NCI-H2171 treated with DMSO at 0.1 percent for 48 hours (cell line): ENCODE measurements at regions not wholly inside any gene's neighbourhood (a gene's known extent, or its start where the extent isn't known, plus 50 kb on each side); places are given as distances from the start of the nearest gene placed in this dataset.
A peak's percentile ranks its signal among the peaks of the same experiment; 100 is the strongest.
"Not testable (repeated sequence)": the region's sequence is repeated elsewhere in the genome, so short reads cannot be mapped to it uniquely, and the experiment has no call there.

Experiments used
- DNase-seq: peaks from one replicate; lab custom pipeline; 2025; lab: John Stamatoyannopoulos, UW

DNA sequence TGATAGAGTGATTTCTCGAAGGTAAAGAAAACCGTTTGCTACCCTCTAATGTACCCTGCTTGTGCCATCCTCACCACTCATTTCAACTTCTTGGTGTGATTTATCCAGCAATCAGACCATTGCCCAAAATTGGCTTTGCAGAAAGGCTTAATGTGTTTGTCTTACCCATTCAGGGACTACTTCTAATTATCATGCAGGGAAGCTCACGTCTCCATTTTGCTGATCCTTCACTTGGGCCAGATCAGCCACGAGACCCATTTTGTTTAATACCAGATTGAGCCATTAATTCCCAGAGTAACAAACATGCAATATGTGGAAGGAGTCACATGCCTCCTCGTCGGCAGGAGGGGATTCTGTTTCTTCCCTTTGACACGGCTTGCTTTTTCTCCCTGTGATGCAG lies 51.1 kb upstream of the CRY1 start:
- no peak for DNase-seq

DNA sequence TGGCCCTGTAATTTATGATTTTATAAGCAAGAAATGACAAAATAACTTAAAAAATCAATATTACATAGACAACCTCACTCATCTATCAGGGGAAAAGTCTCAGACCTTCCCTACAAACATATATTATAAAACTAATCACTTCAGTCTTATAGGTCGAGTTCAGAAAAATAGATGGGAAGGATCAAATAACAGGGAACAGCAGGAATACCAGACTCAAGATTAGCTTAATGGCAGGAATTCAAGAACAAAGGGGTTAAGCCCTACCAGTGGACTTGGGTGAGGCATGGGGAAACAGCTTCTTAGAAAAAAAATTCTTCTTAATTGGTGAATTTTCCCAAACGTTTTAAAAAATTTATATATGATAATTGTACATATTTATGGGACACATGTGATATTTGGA lies 51.6 kb upstream of the CRY1 start:
- peak; percentile 43 for DNase-seq

DNA sequence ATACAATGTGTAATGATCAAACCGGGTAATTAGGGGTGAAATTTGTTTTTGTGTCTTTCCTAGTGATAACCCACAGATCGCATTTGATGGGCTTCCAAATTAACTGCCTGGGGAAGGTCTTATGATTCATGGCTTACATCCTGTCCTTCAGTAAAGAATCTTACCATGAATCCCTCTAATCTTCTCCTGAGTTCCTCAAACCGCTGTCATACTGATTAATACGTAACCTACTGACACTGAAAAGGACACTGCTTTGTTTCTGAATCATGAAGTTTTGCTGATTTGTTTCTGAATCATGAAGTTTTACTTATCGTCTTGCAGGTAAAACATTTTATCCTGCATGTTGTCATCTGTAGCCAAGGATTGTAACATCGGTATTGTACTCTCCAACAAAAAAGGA lies 52.0 kb upstream of the CRY1 start:
- DNase-seq = no peak

DNA sequence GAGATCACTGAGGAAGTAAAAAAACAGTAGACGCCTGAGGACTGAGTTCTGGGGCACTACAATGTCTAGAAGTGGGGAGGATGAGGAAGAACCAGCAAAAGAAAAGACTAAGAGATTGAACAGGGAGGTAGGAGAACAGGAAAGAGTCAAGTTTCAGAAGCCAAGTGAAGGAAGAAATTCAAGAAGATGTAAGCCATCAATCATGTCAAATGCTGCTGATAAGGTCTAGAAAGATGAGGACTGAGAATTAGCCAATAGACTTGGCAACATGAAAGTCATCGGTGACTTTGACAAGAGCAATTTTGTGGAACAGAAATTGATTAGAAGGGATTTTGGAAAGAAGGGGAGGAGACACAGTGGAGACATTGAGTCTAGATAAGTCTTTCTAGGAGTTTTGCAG lies 54.8 kb upstream of the CRY1 start:
- no peak for DNase-seq

DNA sequence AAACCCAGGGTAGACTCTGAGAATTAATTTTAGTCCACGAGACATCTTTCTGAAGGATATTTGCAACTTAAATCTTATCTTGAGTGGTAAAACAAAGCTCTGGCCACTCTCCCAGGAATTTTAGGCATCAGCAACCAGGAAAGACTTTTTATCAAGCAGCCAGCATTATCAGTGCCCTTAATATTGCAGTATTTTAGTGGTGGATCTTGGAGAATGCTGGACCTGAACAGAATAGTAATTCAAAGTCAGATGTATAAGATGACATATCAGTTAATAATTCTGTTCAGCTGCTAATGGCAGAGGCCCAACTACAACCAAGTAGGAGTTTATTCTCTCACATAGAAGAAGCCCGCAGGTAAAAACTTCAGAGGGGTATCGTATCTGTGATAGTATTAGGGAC lies 59.0 kb upstream of the CRY1 start:
- DNase-seq = no peak

DNA sequence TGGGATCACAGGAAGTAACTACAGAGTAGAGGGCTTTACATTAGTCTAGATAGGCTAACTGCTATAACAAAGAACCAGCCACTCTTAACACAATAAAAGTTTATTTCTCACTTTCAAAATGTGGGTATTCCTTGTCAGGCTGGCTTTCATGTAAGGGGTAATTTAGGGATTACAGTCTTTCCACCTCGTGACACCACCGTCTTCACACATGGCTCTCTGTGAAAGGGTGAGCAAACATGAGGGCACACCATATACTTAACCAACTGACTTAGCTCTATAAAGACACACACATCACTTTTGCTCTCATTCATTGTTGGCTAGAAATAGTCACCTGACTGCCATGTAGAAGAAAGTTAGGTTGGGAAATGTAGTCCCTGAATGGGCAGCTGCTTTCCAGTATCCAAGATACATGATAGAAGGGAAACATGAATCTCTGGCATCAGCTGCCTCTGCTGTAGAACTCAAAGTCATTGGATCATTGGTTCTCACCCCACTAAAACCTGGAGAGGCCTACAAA lies 66.1 kb upstream of the CRY1 start:
- DNase-seq = no peak

DNA sequence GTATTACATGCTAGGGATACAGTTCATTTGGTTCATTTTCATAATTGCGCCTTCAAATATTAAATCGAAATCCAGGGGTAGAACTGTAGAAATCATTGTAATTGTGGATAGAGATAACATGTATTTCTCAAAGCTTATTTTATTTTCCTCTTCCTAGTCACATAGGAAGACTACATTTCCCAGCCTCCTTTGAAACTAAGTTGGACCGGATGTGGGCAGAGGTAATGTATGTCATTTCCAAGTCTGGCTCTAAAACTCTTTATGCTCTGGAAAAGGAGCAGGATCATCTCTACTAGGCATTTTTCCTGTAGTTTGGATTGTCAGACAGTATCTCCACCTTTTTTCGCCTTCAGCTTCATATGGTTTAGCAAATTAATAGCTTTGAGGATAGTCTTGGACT lies 70.1 kb upstream of the CRY1 start:
- DNase-seq = no peak

DNA sequence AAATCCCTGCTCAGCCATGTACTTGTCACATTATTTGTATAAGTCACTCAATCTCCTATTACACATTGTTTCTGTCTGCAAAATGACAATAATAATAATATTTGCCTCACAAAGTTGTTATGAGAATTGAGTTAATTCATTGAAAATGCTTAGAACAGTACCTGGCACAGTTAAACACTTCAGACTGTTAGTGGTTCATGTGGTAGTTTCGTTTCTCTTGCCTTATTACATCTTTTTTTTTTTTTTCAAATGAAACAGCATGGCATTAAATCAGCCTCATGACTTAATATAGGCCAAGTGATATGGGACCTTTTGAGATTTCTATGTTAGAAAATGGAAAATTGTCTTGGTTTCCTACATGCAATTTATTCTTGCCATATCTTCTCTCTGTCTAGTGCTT lies 71.0 kb upstream of the CRY1 start:
- DNase-seq = no peak

DNA sequence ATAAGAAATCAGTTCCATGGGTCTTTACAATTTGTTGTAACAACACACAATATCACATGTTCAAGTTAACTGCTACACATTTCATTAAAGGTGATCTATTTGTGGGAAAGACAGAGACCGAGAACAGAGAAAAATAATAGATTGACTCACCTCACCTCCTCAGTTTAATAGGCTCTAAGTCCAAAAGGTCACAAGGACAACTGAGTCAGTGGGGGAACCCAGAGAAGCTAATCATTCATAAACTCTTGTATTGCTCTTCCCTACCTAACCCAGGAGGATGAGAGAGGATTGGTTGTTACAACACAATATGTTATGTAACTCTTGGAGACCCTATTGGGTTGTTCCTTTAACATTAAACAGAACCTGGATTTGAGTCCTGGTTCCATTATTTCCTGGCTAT lies 72.2 kb upstream of the CRY1 start:
- no peak for DNase-seq

DNA sequence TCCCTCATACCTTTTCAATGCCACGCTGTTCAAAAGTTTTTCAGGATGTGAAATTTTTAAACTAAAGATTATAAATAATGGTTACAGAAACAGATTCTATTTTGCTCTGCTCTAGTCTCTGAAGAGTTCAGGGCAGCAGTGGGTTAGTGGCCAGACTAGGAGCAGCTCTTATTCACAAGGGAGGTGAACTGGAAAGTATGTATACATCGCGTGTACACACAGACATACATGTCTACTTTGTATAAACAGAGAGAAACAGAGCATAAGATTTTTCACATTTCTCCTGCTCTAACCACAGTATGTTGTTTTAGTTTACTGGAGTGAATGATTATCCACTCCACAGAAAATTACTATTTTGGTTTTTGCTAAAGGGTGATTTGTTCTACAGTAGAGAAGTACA lies 74.4 kb upstream of the CRY1 start:
- no peak for DNase-seq

DNA sequence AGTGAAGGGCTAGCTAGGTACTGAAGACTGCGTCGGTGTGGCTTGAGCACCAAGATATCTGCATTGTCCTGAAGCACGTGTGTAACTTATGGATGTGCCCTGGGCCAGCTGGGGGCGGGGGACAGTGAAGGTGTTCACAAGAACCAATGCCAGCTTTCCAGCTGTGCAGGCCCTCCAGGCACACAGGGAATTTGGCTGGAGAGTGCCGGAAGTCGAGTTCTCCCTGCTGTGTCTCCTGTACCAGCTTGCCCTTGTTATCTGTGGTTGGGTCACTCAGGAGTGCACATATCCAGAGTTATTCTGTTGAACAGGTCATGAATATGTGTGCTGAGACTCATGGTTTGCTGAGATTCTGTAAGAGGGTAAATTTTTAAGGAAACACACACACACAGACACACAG lies 75.9 kb upstream of the CRY1 start:
- DNase-seq = no peak

DNA sequence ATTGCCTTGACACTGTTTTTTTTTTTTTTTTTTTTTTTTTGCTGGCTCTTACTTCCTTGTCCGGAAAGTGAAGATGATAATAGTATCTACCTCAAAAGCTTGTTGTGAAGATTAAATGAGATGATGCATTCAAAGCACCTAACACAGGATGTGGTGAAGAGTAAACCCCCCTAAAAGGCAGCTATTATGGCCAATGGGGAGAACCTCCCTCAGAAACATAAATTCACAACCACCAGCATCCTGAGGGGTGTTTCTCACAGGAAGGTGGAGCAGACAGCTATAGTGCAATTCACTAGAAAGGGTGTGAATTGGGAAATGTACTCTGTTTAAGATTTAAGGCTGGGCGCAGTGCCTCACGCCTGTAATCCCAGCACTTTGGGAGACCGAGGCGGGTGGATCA lies 85.4 kb upstream of the CRY1 start:
- DNase-seq = no peak

DNA sequence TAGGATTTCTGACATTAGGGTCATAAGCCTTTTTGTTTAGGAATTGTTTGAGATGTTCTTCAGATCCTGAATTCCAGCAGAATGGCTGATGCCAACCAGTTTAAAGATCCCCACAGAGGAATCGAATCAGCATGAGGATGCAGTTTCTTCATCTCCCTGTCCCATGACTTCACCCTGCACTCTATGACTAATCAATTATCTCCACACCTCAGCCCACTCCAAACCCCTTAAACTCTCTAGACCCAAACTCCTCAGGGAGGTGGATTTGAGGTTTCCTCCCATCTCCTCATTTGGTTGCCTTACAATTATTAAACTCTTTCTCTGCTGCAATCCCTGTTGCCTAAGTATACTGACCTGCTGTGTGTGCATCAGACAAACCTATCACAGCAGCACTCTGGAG lies 86.5 kb upstream of the CRY1 start:
- no peak for DNase-seq

DNA sequence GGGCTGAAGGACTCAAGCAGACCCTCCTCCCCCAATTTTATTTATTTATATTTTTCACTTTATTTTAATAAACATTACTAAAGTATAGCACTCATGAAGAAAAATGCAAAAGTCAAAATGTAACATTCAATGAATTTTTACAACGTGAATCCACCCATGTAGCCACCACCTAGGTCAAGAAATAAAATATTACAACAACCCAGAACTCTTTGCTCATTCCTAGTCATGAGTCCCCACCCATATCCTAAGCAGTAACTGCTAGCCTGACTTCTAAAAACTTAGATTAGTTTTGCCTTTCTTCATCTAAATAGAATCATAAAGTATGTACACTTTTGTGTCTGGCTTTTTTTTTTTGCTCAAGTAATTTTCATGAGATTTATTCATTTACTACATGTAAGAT lies 86.9 kb upstream of the CRY1 start:
- no peak for DNase-seq

DNA sequence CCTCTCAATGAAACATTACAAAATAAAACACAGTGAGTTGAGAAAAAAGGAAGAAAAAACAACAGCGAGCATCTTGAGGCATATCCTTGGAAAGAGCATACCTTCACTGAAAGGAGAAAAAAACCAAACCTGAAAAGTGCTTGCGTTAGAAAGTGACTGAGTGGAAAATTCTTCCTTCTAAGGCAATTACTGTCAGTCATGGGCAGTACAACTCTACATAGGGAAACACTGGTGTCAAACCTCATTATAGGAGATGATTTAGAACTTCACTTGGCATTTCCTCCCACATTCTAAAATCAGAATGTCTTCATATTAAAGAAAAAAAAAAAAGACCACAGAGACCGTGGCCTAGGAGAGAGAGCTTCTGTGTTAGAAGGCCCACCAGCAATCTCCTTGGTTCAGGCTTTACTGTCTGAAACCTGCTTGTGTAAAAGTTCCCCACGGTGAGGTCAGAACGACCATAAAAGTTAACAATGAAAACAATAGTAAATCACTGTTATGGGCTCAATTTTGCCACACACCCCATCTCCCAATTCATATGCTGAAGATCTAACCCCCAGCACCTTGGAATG lies 91.1 kb upstream of the CRY1 start:
- no peak for DNase-seq

DNA sequence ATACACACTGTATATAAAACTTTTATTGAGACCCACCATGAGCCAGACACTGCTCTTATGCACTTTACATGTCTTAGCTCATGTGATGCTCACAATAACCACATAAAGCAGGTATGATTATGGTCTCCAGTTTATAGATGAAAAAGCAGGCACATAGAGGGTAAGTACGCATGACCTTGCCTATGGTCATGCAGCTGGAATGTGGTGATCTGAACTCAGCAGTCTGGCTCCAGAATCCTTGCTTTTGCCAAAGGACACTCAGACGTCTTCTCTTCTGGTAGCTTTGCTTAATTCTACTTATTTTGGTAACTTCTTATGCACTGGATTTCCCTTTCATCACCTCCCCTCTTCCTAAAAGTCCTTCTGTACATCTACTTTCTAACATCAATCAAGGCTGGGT lies 103.3 kb upstream of the CRY1 start:
- no peak for DNase-seq

DNA sequence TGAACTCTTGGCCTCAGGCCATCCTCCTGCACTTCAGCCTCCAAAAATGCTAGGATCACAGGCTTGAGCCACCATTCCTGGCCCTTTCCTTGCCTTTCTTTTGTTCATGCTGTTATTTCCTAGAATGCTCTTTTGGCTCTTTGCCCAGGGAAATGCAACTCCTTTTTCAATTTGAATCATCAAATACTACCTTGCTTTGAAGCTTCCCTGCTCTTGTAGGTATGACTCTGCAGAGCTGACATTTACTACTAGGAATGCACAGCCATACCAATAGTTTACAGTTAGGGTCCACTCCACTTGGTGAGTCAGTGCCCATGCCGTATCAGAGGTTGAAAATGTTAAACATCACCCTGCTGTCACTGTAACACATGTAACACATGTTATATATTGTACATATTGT lies 107.0 kb upstream of the CRY1 start:
- DNase-seq = peak; percentile 57

DNA sequence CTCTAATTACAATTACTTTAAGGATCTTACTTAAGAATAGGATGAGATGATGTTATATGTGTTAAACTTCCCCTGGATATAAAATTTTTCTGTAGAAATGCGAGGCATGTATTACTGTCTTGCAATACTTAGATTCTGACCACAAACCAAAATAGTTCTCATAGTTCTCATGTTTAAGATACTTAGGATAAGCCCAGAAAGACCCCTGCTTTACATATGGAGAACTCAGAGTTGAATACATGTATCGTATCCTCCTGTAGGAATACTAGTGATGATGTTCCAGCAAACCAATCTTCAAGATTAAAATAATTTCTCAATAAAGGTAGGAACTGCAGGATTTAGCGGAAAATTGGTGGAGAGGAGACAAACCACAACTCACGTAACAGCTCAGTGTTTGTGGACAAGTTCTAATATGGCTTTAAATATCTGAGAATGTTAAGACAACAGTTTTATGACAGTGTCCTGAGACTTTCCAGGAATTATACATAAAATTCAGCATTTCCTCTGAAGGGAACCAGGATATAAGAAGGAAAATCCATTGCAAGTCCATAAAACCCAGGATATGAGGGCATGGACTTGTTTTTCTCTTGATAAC lies 114.7 kb upstream of the CRY1 start:
- DNase-seq = no peak

DNA sequence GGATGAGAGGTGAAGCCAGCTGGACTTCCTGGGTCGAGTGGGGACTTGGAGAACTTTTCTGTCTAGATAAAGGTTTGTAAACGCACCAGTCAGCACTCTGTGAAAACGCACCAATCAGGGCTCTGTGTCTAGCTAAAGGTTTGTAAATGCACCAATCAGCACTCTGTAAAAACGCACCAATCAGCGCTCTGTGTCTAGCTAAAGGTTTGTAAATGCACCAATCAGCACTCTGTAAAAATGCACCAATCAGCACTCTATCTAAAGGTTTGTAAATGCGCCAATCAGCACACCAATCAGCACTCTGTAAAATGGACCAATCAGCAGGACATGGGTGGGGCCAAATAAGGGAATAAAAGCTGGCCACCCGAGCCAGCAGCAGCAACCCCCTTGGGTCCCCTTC lies 116.4 kb upstream of the CRY1 start:
- not testable (repeated sequence) for DNase-seq

DNA sequence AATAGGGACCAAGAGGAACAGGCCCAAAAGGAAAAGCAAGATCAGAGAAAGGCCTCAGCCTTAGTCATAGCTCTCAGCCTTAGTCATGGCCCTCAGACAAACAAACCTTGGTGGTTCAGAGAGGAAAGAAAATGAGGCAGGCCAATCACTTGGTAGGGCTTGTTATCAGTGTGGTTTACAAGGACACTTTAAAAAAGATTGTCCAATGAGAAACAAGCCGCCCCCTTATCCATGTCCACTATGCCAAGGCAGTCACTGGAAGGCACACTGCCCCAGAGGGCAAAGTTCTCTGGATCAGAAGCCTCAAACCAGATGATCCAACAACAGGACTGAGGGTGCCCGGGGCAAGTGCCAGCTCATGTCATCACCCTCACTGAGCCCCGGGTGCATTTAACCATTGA lies 121.0 kb upstream of the CRY1 start:
- DNase-seq = not testable (repeated sequence)

DNA sequence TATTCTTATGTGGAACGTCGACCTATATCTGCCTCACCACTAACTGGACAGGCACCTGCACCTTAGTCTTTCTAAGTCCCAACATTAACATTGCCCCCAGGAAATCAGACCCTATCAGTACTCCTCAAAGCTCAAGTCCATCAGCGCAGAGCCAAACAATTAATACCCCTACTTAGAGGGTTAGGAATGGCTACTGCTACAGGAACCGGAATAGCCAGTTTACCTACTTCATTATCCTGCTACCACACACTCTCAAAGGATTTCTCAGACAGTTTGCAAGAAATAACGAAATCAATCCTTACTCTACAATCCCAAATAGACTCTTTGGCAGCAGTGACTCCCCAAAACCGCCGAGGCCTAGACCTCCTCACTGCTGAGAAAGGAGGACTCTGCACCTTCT lies 123.1 kb upstream of the CRY1 start:
- not testable (repeated sequence) for DNase-seq

DNA sequence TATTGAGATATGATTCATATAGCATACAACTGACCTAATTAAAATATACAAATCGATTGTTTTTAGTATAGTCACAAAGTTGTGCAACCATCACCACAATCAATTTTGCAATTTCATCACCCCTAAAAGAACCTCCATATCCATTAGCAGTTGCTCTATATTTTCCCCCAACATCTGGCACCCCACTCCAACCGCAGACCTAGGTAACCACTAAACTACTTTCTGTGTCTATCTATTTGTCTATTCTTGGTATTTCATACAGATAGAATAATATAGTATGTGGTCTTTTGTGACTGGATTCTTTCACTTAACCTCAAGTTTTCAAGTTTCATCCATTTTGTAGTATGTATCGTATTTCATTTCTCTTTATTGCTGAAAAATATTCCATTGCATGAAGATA lies 126.0 kb upstream of the CRY1 start:
- no peak for DNase-seq

DNA sequence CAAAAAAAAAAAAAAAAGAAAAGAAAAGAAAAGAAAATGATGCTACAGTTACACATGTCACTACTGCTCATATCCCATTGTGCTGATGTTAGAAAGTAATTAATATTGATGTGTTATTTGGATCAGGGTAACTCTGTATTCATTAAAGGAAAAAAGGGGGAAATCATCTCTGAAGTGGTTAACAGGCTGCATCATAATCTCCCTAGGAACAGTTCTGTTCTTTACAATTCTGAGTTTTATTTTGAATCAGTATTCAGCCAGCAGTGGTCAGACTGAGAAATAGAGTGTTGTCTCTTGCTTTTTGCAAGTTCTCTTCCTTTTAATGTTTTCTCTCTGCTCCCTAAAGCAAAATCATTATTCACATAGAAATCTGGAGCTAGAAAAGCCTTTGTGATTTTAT lies 128.6 kb upstream of the CRY1 start:
- no peak for DNase-seq

DNA sequence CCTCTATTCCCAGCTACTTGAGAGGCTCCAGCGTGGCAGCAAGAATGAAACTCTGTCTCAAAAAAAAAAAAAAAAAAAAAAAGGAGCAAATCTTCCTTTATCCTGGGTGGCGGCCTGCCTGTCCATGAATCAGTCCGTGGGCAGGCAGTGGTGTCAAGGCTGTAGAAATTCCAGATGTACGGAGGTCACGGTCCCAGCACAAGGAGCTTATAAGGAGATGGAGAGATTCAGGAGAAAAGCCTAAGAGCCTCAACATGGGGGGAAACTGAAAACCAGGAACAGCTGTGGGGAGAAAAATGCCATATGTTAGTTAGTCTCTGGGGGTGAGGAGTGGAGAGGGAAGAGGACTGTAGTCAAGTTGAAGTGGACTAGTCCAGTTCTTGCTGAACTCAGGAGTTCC lies 130.5 kb upstream of the CRY1 start:
- DNase-seq = peak; percentile 97
